Neural crest cell (in vitro differentiated cells): ENCODE measurements at regions not wholly inside any gene's neighbourhood (a gene's known extent, or its start where the extent isn't known, plus 50 kb on each side); places are given as distances from the start of the nearest gene placed in this dataset.

ENCODE experiments used
- DNase-seq: peaks from one replicate; pipeline ENCODE4 v3.0.0; 2021; ENCODE audit warnings: low read depth, mixed read lengths, low spot score
- H3K27ac Mint-ChIP-seq: one replicate; pipeline ENCODE4 v1.8.0; 2021; ENCODE audit warnings: mild to moderate bottlenecking, mixed read lengths; ENCODE audit not compliant: unreplicated experiment
- H3K27me3 Mint-ChIP-seq: 2 replicates; pipeline ENCODE4 v1.8.0; 2021; ENCODE audit warnings: low read depth, mild to moderate bottlenecking, mixed read lengths
- H3K36me3 Mint-ChIP-seq: 2 replicates; pipeline ENCODE4 v1.8.0; 2021; ENCODE audit warnings: low read depth, mild to moderate bottlenecking, mixed read lengths
- H3K4me1 Mint-ChIP-seq: 2 replicates; pipeline ENCODE4 v1.8.0; 2021; ENCODE audit warnings: mixed read lengths
- H3K4me3 Mint-ChIP-seq: one replicate; pipeline ENCODE4 v1.8.0; 2021; ENCODE audit warnings: mild to moderate bottlenecking, mixed read lengths
- H3K9me3 Mint-ChIP-seq: 2 replicates; pipeline ENCODE4 v1.8.0; 2021; ENCODE audit warnings: mixed read lengths
- TF ChIP-seq, protein P1 (sequence below): fragments of 200-600 bp; sonication (generic); conservative IDR thresholded peaks from 2 replicates; pipeline ENCODE4 v1.5.0; 2021; ENCODE audit warnings: antibody characterized with exemption, mild to moderate bottlenecking

DNA sequence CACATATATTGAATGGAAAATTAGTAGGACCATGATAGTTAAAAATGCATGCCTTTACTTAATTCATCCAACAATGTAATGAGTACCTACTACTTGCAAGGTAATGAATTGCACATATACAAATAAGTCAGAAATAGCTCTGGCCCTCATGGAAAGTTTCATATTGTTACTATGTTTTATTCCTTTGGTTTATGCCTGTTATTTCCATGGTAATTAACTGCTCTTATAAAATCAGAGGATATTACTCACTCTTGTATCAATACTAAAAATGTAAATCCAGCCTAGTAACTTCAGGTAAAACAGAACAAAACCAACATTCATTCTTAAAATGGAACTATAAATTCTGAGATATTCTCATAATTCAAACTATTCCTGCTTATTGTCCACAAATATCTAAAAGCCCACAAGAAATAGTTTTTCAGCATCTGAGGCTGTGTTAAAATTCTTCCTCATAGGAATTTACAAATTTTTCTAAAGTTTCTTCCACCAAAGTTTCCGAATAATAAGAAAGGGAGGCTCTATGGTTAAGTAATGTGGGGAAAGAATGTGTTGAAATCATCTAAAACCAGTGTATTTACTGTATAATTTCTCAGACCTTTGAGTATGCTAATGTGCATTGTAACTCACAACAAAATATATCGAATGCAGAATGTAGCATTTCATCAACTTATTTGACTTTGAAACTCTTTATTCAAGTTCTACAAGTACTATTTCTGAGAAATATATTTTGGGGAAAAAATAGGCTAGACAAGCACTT lies 444.2 kb downstream of the PDGFC start:
- Mint-ChIP-seq H3K9me3 (no peaks in the 10 kb centered on the region), H3K27me3 (no peaks in the 10 kb centered on the region), H3K36me3 (no peaks in the 10 kb centered on the region), H3K4me1 (no peaks in the 10 kb centered on the region), H3K27ac (no peak overlapping the region), H3K4me3 (no peak overlapping the region)
- TF ChIP-seq, protein P1, sequence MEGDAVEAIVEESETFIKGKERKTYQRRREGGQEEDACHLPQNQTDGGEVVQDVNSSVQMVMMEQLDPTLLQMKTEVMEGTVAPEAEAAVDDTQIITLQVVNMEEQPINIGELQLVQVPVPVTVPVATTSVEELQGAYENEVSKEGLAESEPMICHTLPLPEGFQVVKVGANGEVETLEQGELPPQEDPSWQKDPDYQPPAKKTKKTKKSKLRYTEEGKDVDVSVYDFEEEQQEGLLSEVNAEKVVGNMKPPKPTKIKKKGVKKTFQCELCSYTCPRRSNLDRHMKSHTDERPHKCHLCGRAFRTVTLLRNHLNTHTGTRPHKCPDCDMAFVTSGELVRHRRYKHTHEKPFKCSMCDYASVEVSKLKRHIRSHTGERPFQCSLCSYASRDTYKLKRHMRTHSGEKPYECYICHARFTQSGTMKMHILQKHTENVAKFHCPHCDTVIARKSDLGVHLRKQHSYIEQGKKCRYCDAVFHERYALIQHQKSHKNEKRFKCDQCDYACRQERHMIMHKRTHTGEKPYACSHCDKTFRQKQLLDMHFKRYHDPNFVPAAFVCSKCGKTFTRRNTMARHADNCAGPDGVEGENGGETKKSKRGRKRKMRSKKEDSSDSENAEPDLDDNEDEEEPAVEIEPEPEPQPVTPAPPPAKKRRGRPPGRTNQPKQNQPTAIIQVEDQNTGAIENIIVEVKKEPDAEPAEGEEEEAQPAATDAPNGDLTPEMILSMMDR, result no peak
- DNase-seq, result no peak

DNA sequence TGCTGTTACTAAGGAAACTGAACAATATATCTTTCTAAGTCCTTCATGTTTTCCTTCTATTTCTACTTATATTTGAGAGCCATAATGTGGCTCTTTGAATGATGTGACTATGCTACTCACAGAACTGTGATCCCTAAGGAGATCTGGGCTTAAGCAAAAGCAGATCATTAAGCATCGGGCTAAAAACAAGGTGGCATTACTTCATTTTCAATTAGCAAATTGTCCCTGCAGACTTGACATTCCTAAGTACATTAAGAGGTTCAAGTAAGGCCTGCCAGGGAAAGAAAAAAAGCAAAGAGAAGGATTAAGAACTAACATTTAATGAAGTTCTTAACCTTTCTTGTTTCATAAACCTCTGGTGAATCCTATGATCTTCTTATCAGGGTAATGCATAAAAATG lies 447.6 kb downstream of the PDGFC start:
- H3K4me3 Mint-ChIP-seq, result no peak overlapping the region
- TF ChIP-seq, protein P1, result no peak
- H3K27me3 Mint-ChIP-seq, result no peaks in the 10 kb centered on the region
- DNase-seq, result no peak
- no peaks in the 10 kb centered on the region for H3K4me1 Mint-ChIP-seq
- H3K36me3 Mint-ChIP-seq, result no peaks in the 10 kb centered on the region
- H3K27ac Mint-ChIP-seq, result no peak overlapping the region
- no peaks in the 10 kb centered on the region for H3K9me3 Mint-ChIP-seq

DNA sequence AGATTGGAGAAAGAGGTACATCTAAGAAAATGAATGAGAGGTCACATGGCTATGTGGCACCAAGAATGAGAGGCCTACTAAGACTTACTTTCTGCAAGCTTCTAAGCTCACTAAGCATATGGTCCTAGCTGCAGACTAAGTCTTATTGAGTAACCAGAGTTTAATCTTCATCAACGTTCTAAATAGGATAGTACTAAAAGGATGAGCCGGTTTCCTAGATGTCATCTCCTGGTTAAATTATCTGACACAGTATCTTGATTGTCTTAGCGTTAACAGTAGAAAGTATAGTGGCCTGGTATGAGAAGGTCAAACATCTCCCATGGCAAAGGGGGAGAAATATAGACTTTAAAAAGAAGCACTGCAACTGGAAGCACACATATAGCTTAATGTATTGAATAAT lies 448.1 kb downstream of the PDGFC start:
- DNase-seq, result no peak
- H3K4me3 Mint-ChIP-seq, result no peak overlapping the region
- no peaks in the 10 kb centered on the region for H3K9me3 Mint-ChIP-seq
- H3K36me3 Mint-ChIP-seq, result no peaks in the 10 kb centered on the region
- TF ChIP-seq, protein P1, result no peak
- H3K4me1 Mint-ChIP-seq, result no peaks in the 10 kb centered on the region
- no peak overlapping the region for H3K27ac Mint-ChIP-seq
- no peaks in the 10 kb centered on the region for H3K27me3 Mint-ChIP-seq

DNA sequence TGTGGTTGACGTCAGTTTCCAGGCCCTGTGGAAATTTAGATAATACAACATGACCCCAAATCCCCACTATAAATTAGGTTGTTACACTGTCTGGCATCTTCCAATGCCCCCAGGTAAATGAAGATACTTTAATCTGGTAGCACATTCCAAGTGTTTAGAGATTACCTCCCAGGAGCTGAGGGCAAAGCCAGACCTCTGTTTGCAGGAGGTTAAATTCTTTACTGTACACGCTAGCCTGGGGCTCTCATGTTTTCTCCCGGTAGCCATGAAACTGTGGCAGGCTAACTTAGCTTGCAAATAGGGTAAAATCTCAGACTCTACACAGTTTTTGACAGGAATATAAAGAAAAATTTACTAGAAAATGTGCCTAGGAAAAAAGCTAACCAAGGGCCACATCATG lies 450.0 kb downstream of the PDGFC start:
- no peak overlapping the region for H3K4me3 Mint-ChIP-seq
- TF ChIP-seq, protein P1, result no peak
- no peaks in the 10 kb centered on the region for H3K36me3 Mint-ChIP-seq
- no peaks in the 10 kb centered on the region for H3K4me1 Mint-ChIP-seq
- DNase-seq, result no peak
- no peak overlapping the region for H3K27ac Mint-ChIP-seq
- no peaks in the 10 kb centered on the region for H3K9me3 Mint-ChIP-seq
- no peaks in the 10 kb centered on the region for H3K27me3 Mint-ChIP-seq

DNA sequence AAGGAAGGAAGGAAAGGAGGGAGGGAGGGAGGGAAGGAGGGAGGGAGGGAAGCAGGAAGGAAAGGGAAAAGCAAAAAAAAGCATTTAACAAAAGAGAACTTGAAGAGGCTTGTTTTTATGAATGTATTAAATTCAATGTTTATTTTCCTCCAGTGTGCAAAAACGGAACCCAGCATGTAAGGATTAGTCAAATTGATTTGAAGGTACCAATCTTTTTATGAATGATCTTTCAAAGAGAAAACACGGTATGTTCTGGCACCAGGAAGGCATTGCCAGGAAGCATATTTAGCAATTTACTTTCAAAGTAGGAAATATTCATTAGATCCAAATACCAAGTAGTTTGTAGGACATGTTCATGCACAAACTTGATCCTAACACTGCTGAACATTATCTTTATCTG lies 453.6 kb downstream of the PDGFC start:
- Mint-ChIP-seq H3K27me3 (no peaks in the 10 kb centered on the region), H3K4me3 (no peak overlapping the region), H3K36me3 (no peaks in the 10 kb centered on the region), H3K4me1 (no peaks in the 10 kb centered on the region), H3K9me3 (no peaks in the 10 kb centered on the region), H3K27ac (no peak overlapping the region)
- TF ChIP-seq, protein P1, result no peak
- no peak for DNase-seq
